ENCODE measurements at regions not wholly inside any gene's neighbourhood (a gene's known extent, or its start where the extent isn't known, plus 50 kb on each side); places are given as distances from the start of the nearest gene placed in this dataset.
A peak's percentile ranks its signal among the peaks of the same experiment; 100 is the strongest.

DNA sequence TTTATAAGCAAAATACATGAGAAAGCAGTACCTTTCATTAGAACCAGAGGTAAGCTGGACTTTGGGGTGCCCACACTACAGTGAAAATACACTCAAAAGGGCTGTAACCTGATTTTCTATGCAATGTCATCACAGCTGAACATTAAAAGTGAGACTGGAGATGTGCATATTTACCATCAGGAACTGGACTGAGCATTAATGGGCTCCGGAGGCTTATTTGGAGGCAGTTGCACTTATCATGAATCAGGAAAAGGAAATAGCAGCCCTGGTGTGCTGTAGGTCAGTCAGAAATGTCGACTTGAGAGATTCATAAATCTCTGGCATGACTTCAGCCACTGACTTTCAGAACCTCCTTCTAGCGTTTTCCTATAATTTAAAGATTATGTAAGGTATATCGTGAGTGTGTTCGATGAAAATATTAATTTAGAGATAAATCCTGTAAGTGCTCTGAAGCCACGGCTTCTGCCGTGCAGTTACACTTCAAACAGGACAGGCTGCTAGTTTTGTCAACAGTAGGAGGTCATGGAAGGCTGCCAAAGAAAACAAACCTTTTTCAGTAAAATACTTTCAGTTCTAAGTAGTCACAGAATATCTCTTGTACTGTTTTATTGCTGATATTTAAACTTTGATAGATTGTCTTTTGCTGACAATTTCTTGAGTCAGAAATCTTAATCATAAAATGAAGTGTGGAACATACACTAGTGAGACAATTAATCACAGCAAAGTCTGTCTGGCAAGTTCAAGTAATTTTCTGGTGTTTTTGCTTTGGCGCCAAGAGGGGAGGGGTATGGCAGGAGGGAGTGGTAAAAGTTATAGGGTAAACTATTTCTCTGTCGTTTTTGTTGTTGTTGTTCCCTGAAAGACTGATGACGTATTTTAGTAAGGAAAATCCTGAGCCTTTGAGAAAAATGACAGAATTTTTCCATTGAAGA, 939.7 kb downstream of the NR2F1-AS1 start:
- in situ Hi-C loops (cut with MboI; ENCODE audit: low sequenced_read_pairs in 4 of 4) (no loop called here), intact Hi-C loops (cut with DNase I; ENCODE audit: low total_unique reads) (no loop called here)
- Histone ChIP-seq H3K36me3 (no peaks in the 10 kb centered on the region), H3K27me3 (no peaks in the 10 kb centered on the region), H3K4me3 (peak overlapping the region in 3 of 4 donors; percentile 1 to 19 (median 8)), H3K27ac (no peak overlapping the region), H3K9me3 (no peaks in the 10 kb centered on the region), H3K4me1 (no peaks in the 10 kb centered on the region)
- ATAC-seq (no peak), DNase-seq (no peak)
- TF ChIP-seq POLR2A (IDR thresholded peaks at IDR 0.05): no peak
- TF ChIP-seq CTCF (IDR thresholded peaks at IDR 0.05 in 4 of 5, conservative IDR thresholded peaks at IDR 0.05 in 1 of 5): no peak

DNA sequence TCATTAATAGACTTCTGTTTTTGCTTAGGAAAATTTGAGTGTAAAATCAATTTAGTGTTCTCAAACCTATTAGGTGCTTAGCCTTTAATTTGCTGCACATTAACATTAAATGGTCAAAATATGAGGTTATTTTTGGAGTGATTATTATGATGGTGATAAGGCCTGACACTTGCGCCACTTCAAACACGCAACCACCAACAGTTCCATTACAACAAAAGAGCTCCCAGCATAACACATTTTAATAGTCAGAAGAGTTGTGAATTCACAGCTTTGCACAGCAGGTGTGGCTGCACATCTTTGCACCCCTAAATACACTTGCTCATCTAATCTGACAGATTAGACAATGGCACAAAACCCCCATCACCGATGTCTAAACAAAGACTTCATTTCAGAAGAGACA, 940.7 kb downstream of the NR2F1-AS1 start:
- in situ Hi-C loops (cut with MboI; ENCODE audit: low sequenced_read_pairs in 4 of 4): no loop called here
- H3K4me3 ChIP-seq: no peak overlapping the region
- no peaks in the 10 kb centered on the region for H3K9me3 ChIP-seq
- DNase-seq (no peak), ATAC-seq (no peak)
- H3K4me1 ChIP-seq: no peaks in the 10 kb centered on the region
- intact Hi-C loops (cut with DNase I; ENCODE audit: low total_unique reads): no loop called here
- no peaks in the 10 kb centered on the region for H3K36me3 ChIP-seq
- TF ChIP-seq POLR2A (IDR thresholded peaks at IDR 0.05): no peak
- no peak for TF ChIP-seq CTCF (IDR thresholded peaks at IDR 0.05 in 4 of 5, conservative IDR thresholded peaks at IDR 0.05 in 1 of 5)
- H3K27me3 ChIP-seq: no peaks in the 10 kb centered on the region
- no peak overlapping the region for H3K27ac ChIP-seq

GRCh38 chr5:92637960-92638359, 943.1 kb downstream of the NR2F1-AS1 start:
- Histone ChIP-seq H3K4me3 (no peak overlapping the region), H3K4me1 (no peaks in the 10 kb centered on the region), H3K27me3 (no peaks in the 10 kb centered on the region), H3K27ac (no peak overlapping the region), H3K36me3 (no peaks in the 10 kb centered on the region), H3K9me3 (no peaks in the 10 kb centered on the region)
- ATAC-seq (no peak), DNase-seq (no peak)
- in situ Hi-C loops (cut with MboI; ENCODE audit: low sequenced_read_pairs in 4 of 4): no loop called here
- TF ChIP-seq POLR2A (IDR thresholded peaks at IDR 0.05) (no peak), CTCF (IDR thresholded peaks at IDR 0.05 in 4 of 5, conservative IDR thresholded peaks at IDR 0.05 in 1 of 5) (no peak)
- intact Hi-C loops (cut with DNase I; ENCODE audit: low total_unique reads): no loop called here

DNA sequence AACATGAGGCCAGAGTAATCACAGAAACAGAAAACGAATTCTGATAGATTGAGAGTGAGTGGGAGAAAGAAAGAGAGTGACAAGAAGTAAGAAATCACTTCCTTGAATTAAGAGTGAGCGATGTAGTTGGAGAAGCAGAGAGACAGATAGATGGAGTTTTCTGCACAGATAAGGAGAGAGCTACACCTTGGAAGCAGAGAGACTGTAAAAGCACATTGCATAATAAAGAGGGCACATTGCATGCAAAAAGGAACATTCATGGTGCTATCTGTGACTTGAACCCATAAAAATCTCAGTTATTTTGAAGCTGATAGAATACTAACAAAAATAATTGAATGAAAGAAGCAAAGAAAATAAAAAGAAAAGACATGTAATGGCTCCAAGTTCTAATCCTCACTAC, 943.8 kb downstream of the NR2F1-AS1 start:
- no peak overlapping the region for H3K27ac ChIP-seq
- DNase-seq (no peak), ATAC-seq (no peak)
- no peaks in the 10 kb centered on the region for H3K9me3 ChIP-seq
- no peaks in the 10 kb centered on the region for H3K4me1 ChIP-seq
- no peak overlapping the region for H3K4me3 ChIP-seq
- H3K27me3 ChIP-seq: no peaks in the 10 kb centered on the region
- intact Hi-C loops (cut with DNase I; ENCODE audit: low total_unique reads): no loop called here
- no peaks in the 10 kb centered on the region for H3K36me3 ChIP-seq
- no peak for TF ChIP-seq POLR2A (IDR thresholded peaks at IDR 0.05)
- no peak for TF ChIP-seq CTCF (IDR thresholded peaks at IDR 0.05 in 4 of 5, conservative IDR thresholded peaks at IDR 0.05 in 1 of 5)
- in situ Hi-C loops (cut with MboI; ENCODE audit: low sequenced_read_pairs in 4 of 4): no loop called here
